AG04450 (cell line): ENCODE measurements at regions not wholly inside any gene's neighbourhood (a gene's known extent, or its start where the extent isn't known, plus 50 kb on each side); places are given as distances from the start of the nearest gene placed in this dataset.

Source experiments
- CTCF ChIA-PET: fragments of 300-600, 350-600 bp; formaldehyde crosslinking; extraction: SDS; loops from one replicate; lab custom pipeline; 2022; ENCODE audit warnings: antibody characterized with exemption, inconsistent platforms; lab: Charles Lee
- POLR2A ChIA-PET: fragments of 350-600 bp; formaldehyde crosslinking; extraction: SDS; loops from one replicate; lab custom pipeline; 2021; ENCODE audit warnings: antibody characterized with exemption, inconsistent platforms; lab: Yijun Ruan, JAX
- DNase-seq: peaks from one replicate; pipeline ENCODE4 v3.0.0-alpha.2; 2011; ENCODE audit warnings: low read depth, low spot score
- H3K27ac ChIP-seq: one replicate; pipeline ENCODE4 v1.5.1; 2012; ENCODE audit warnings: low read depth, low read length, control low read depth
- H3K27me3 ChIP-seq: one replicate; pipeline ENCODE4 v1.6.0; 2012; ENCODE audit warnings: low read length; ENCODE audit not compliant: control insufficient read depth, insufficient read depth
- H3K4me3 ChIP-seq: 2 replicates; pipeline ENCODE4 v1.5.1; 2011; ENCODE audit warnings: mild to moderate bottlenecking, low read depth, low read length, control low read depth
- H3K9me3 ChIP-seq: 2 replicates; pipeline ENCODE4 v1.5.1; 2012; ENCODE audit warnings: low read length; ENCODE audit not compliant: control insufficient read depth, insufficient read depth
- TF ChIP-seq, protein P1 (sequence below): IDR thresholded peaks from 2 replicates; pipeline ENCODE4 v1.5.1; 2011; ENCODE audit warnings: low read depth, low read length, control low read depth, inconsistent platforms

- CTCF ChIA-PET: no interaction called here
- Histone ChIP-seq H3K27me3 (no peaks in the 10 kb centered on the region), H3K9me3 (peaks cover 7% of the 10 kb centered on the region; the same call in 1 of the 2 replicates), H3K4me3 (no peak overlapping the region), H3K27ac (no peak overlapping the region)
- POLR2A ChIA-PET: no interaction called here
- no peak for DNase-seq
- TF ChIP-seq, protein P1, sequence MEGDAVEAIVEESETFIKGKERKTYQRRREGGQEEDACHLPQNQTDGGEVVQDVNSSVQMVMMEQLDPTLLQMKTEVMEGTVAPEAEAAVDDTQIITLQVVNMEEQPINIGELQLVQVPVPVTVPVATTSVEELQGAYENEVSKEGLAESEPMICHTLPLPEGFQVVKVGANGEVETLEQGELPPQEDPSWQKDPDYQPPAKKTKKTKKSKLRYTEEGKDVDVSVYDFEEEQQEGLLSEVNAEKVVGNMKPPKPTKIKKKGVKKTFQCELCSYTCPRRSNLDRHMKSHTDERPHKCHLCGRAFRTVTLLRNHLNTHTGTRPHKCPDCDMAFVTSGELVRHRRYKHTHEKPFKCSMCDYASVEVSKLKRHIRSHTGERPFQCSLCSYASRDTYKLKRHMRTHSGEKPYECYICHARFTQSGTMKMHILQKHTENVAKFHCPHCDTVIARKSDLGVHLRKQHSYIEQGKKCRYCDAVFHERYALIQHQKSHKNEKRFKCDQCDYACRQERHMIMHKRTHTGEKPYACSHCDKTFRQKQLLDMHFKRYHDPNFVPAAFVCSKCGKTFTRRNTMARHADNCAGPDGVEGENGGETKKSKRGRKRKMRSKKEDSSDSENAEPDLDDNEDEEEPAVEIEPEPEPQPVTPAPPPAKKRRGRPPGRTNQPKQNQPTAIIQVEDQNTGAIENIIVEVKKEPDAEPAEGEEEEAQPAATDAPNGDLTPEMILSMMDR: no peak
Observed at GRCh38 chr2:22487036-22487435, 897.9 kb upstream of the KLHL29 start.

- ChIA-PET POLR2A (interaction anchor here (0.7 kb wide), 1 partner anchor 58 kb away, joined by 3 read pairs; no protein-coding TSS in a partner anchor), CTCF (no interaction called here)
- no peak overlapping the region for H3K27ac ChIP-seq
- H3K4me3 ChIP-seq: no peak overlapping the region
- H3K27me3 ChIP-seq: no peaks in the 10 kb centered on the region
- DNase-seq: no peak
- H3K9me3 ChIP-seq: peaks cover 10% of the 10 kb centered on the region; the same call in 1 of the 2 replicates
- TF ChIP-seq, protein P1: no peak
Observed at GRCh38 chr2:22487541-22487940, 897.4 kb upstream of the KLHL29 start.

- POLR2A ChIA-PET: no interaction called here
- TF ChIP-seq, protein P1: no peak
- H3K27ac ChIP-seq: no peak overlapping the region
- CTCF ChIA-PET: no interaction called here
- no peak for DNase-seq
- no peaks in the 10 kb centered on the region for H3K27me3 ChIP-seq
- peaks cover 8% of the 10 kb centered on the region; the same call in 1 of the 2 replicates for H3K9me3 ChIP-seq
- no peak overlapping the region for H3K4me3 ChIP-seq
Observed at GRCh38 chr2:22491442-22491841, 893.5 kb upstream of the KLHL29 start.

DNA sequence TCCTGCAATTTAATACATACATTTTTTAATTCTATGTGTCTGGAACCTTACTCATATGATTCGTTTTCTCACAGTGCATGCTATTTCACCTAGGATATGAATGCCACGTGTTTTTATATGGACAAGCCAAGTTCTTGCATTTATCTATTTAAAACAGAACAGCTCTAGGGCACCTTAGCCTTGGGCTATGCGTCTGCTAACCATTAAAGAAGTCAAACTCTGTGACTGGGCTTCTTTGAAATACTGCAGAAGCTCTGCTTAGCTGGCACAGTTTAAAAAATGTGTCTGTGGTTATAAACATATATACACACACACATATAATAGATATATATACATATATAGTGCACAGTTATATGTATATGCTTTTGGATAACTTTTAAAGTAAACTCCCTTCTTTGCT, 890.8 kb upstream of the KLHL29 start:
- no peaks in the 10 kb centered on the region for H3K27me3 ChIP-seq
- TF ChIP-seq, protein P1: no peak
- POLR2A ChIA-PET: no interaction called here
- peaks cover 8% of the 10 kb centered on the region; the same call in 1 of the 2 replicates for H3K9me3 ChIP-seq
- no peak overlapping the region for H3K27ac ChIP-seq
- H3K4me3 ChIP-seq: no peak overlapping the region
- CTCF ChIA-PET: no interaction called here
- no peak for DNase-seq

DNA sequence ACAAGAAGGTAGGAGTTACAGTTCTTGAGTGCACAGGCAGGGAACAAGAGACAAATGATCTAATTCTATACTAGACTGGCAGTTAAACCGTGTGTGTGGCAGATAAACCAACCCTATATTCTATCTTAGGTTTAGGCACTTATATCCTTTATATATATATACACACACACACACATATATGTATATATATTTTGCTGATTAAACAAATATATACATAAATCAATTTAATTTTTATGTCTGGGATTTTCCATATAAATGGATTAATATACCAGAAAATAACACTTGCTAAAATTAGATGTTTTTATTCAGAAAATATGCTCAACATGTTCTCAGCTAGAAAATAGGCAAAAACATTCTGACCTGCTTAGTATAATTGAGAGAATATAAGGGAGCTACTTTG, 887.9 kb upstream of the KLHL29 start:
- CTCF ChIA-PET: no interaction called here
- no peak overlapping the region for H3K4me3 ChIP-seq
- no peak overlapping the region for H3K27ac ChIP-seq
- no peaks in the 10 kb centered on the region for H3K27me3 ChIP-seq
- peaks cover 5% of the 10 kb centered on the region; the same call in 1 of the 2 replicates for H3K9me3 ChIP-seq
- no peak for DNase-seq
- TF ChIP-seq, protein P1: no peak
- POLR2A ChIA-PET: no interaction called here
